Ascending aorta (tissue), 2 donors: ENCODE measurements at regions not wholly inside any gene's neighbourhood (a gene's known extent, or its start where the extent isn't known, plus 50 kb on each side); places are given as distances from the start of the nearest gene placed in this dataset.

Experiments
- DNase-seq, 2 donors: peaks; one replicate each; pipeline ENCODE4 v3.0.0-alpha.2; 2019; ENCODE audit warnings: low spot score in 2 of 2
- H3K27ac ChIP-seq, 2 donors: fragments of 200-600 bp; sonication (generic); one replicate each; pipeline ENCODE4 v1.5.1; 2016 to 2017; ENCODE audit warnings: mild to moderate bottlenecking in 1 of 2
- H3K27me3 ChIP-seq: fragments of 200-600 bp; sonication (generic); one replicate; pipeline ENCODE4 v1.5.1; 2017
- H3K36me3 ChIP-seq, 2 donors: fragments of 200-600 bp; sonication (generic); one replicate each; pipeline ENCODE4 v1.5.1; 2016
- H3K4me1 ChIP-seq, 2 donors: fragments of 200-600 bp; sonication (generic); one replicate each; pipeline ENCODE4 v1.5.1; 2016 to 2017; ENCODE audit warnings: mild to moderate bottlenecking in 1 of 2
- H3K4me3 ChIP-seq, 2 donors: fragments of 200-600 bp; sonication (generic); one replicate each; pipeline ENCODE4 v1.5.1; 2016 to 2017; ENCODE audit warnings: mild to moderate bottlenecking in 1 of 2
- H3K9me3 ChIP-seq, 2 donors: fragments of 200-600 bp; sonication (generic); one replicate each; pipeline ENCODE4 v1.5.1; 2016
- CTCF ChIP-seq, 3 experiments: fragments of 200-600 bp in 2 of 3; fragments of 450-650 bp in 1 of 3; sonication (generic) in 2 of 3; IDR thresholded peaks; one replicate each; pipeline ENCODE4 v1.5.1; 2016 to 2019; ENCODE audit warnings: antibody characterized with exemption in 3 of 3, mild to moderate bottlenecking in 1 of 3, moderate library complexity in 1 of 3
- intact Hi-C: fragments of 100-400 bp; cut with DNase I; formaldehyde crosslinking; loops from one replicate; pipeline ENCODE4 v1.15.1; 2023

- TF ChIP-seq CTCF (IDR thresholded peaks at IDR 0.05) = no peak
- no peak overlapping the region for H3K4me3 ChIP-seq
- no peaks in the 10 kb centered on the region for H3K9me3 ChIP-seq
- no peak overlapping the region for H3K27ac ChIP-seq
- no peak for DNase-seq
- H3K36me3 ChIP-seq = no peaks in the 10 kb centered on the region
- H3K4me1 ChIP-seq = peaks cover 0 to 3% of the 10 kb centered on the region in 2 donors
- intact Hi-C loops = no loop called here
- no peaks in the 10 kb centered on the region for H3K27me3 ChIP-seq
Measured at GRCh38 chr11:111444040-111444439, 65.0 kb upstream of the POU2AF1 start.

- no peaks in the 10 kb centered on the region for H3K36me3 ChIP-seq
- no peaks in the 10 kb centered on the region for H3K9me3 ChIP-seq
- TF ChIP-seq CTCF (IDR thresholded peaks at IDR 0.05) = no peak
- intact Hi-C loops = no loop called here
- H3K4me1 ChIP-seq = peaks cover 0 to 3% of the 10 kb centered on the region in 2 donors
- no peaks in the 10 kb centered on the region for H3K27me3 ChIP-seq
- H3K27ac ChIP-seq = no peak overlapping the region
- no peak for DNase-seq
- no peak overlapping the region for H3K4me3 ChIP-seq
Measured at GRCh38 chr11:111443640-111444039, 64.6 kb upstream of the POU2AF1 start.

GRCh38 chr11:111443032-111443431 is 64.0 kb upstream of the POU2AF1 start:
- no peak overlapping the region for H3K27ac ChIP-seq
- H3K27me3 ChIP-seq = no peaks in the 10 kb centered on the region
- no peak overlapping the region for H3K4me3 ChIP-seq
- intact Hi-C loops = no loop called here
- DNase-seq = no peak
- H3K4me1 ChIP-seq = no peaks in the 10 kb centered on the region
- no peaks in the 10 kb centered on the region for H3K9me3 ChIP-seq
- H3K36me3 ChIP-seq = no peaks in the 10 kb centered on the region
- no peak for TF ChIP-seq CTCF (IDR thresholded peaks at IDR 0.05)

- Histone ChIP-seq H3K4me3 (no peak overlapping the region), H3K9me3 (no peaks in the 10 kb centered on the region), H3K4me1 (no peaks in the 10 kb centered on the region), H3K36me3 (no peaks in the 10 kb centered on the region), H3K27me3 (no peaks in the 10 kb centered on the region), H3K27ac (no peak overlapping the region)
- intact Hi-C loops = no loop called here
- no peak for DNase-seq
- TF ChIP-seq CTCF (IDR thresholded peaks at IDR 0.05) = no peak
Measured at GRCh38 chr11:111441443-111441842, 62.4 kb upstream of the POU2AF1 start.

- no peak for TF ChIP-seq CTCF (IDR thresholded peaks at IDR 0.05)
- intact Hi-C loops = no loop called here
- Histone ChIP-seq H3K4me3 (no peak overlapping the region), H3K4me1 (no peaks in the 10 kb centered on the region), H3K27ac (no peak overlapping the region), H3K36me3 (no peaks in the 10 kb centered on the region), H3K9me3 (no peaks in the 10 kb centered on the region), H3K27me3 (no peaks in the 10 kb centered on the region)
- no peak for DNase-seq
Measured at GRCh38 chr11:111440416-111441205, 61.5 kb upstream of the POU2AF1 start.
